PC-9 (cell line): ENCODE measurements at regions not wholly inside any gene's neighbourhood (a gene's known extent, or its start where the extent isn't known, plus 50 kb on each side); places are given as distances from the start of the nearest gene placed in this dataset.

Experiments
- BruUV-seq: library from RNA; stranded (reverse); fragments of 400-500 nt; replicated peaks from 2 replicates; lab custom pipeline; 2021; lab: Mats Ljungman, UMichigan
- CTCF ChIA-PET: fragments of 300-600 bp; sonication (Branson Sonifier 250); formaldehyde crosslinking; loops from one replicate; lab custom pipeline; 2022; ENCODE audit warnings: antibody characterized with exemption; lab: Charles Lee
- POLR2A ChIA-PET: fragments of 300-600 bp; sonication (Branson Sonifier 250); formaldehyde crosslinking; loops from one replicate; lab custom pipeline; 2022; ENCODE audit warnings: antibody characterized with exemption; ENCODE audit not compliant: unreplicated experiment; lab: Charles Lee
- DNase-seq, 2 experiments: peaks; one replicate each; pipeline versions ENCODE4 v3.0.0 to v3.0.0-alpha.2; 2015 to 2022; ENCODE audit warnings: mixed read lengths in 1 of 2
- H2AFZ ChIP-seq: fragments of 200-600 bp; sonication (generic); 2 replicates; pipeline ENCODE4 v1.8.1; 2017; ENCODE audit warnings: antibody characterized with exemption
- H3F3A ChIP-seq: fragments of 200-600 bp; sonication (generic); 2 replicates; pipeline ENCODE4 v1.8.1; 2017; ENCODE audit warnings: antibody characterized with exemption, mild to moderate bottlenecking, low read depth; ENCODE audit not compliant: insufficient read depth
- H3K27ac ChIP-seq: fragments of 200-600 bp; sonication (generic); 2 replicates; pipeline ENCODE4 v1.6.1; 2016; ENCODE audit warnings: mixed run types
- H3K27me3 ChIP-seq: fragments of 200-600 bp; sonication (generic); 2 replicates; pipeline ENCODE4 v1.6.1; 2016; ENCODE audit warnings: low read depth, mixed run types; ENCODE audit not compliant: insufficient read depth
- H3K36me3 ChIP-seq: fragments of 200-600 bp; sonication (generic); 2 replicates; pipeline ENCODE4 v1.6.1; 2016; ENCODE audit warnings: low read depth, mixed run types
- H3K4me1 ChIP-seq: fragments of 200-600 bp; sonication (generic); replicated peaks from 2 replicates; pipeline ENCODE4 v1.6.1; 2016; ENCODE audit warnings: mixed run types; ENCODE audit not compliant: insufficient read depth
- H3K4me2 ChIP-seq: fragments of 200-600 bp; sonication (generic); 2 replicates; pipeline ENCODE4 v1.6.1; 2017; ENCODE audit warnings: mixed run types
- H3K4me3 ChIP-seq: fragments of 200-600 bp; sonication (generic); 2 replicates; pipeline ENCODE4 v1.6.1; 2016; ENCODE audit warnings: mixed run types
- H3K79me2 ChIP-seq: fragments of 200-600 bp; sonication (generic); 2 replicates; pipeline ENCODE4 v1.6.1; 2017; ENCODE audit warnings: low read depth, mixed run types
- H3K9me2 ChIP-seq: fragments of 200-600 bp; sonication (generic); 2 replicates; pipeline ENCODE4 v1.8.1; 2017; ENCODE audit warnings: mild to moderate bottlenecking; ENCODE audit not compliant: insufficient read depth
- H3K9me3 ChIP-seq: fragments of 200-600 bp; sonication (generic); 2 replicates; pipeline ENCODE4 v1.8.1; 2016; ENCODE audit warnings: low read depth; ENCODE audit not compliant: insufficient read depth
- H4K20me1 ChIP-seq: fragments of 200-600 bp; sonication (generic); 2 replicates; pipeline ENCODE4 v1.8.1; 2017; ENCODE audit not compliant: insufficient read depth
- EZH2 ChIP-seq: fragments of 200-600 bp; sonication (generic); IDR thresholded peaks from 2 replicates; pipeline ENCODE4 v1.8.0; 2017; ENCODE audit warnings: antibody characterized with exemption, low read depth
- intact Hi-C: fragments of 100-400 bp; cut with micrococcal nuclease; formaldehyde crosslinking; loops from one replicate; pipeline ENCODE4 v1.10.0; 2022; ENCODE audit not compliant: unreplicated experiment
- TF ChIP-seq, protein P1 (sequence below): fragments of 200-600 bp; sonication (generic); conservative IDR thresholded peaks from 2 replicates; pipeline ENCODE4 v1.6.1; 2017; ENCODE audit warnings: mixed run types, antibody characterized with exemption, mild to moderate bottlenecking, moderate library complexity

GRCh38 chr1:83497563-83497962 is 501.4 kb downstream of the TTLL7 start:
- no TSS peak for BruUV-seq
- TF ChIP-seq EZH2: no peak
- TF ChIP-seq, protein P1, sequence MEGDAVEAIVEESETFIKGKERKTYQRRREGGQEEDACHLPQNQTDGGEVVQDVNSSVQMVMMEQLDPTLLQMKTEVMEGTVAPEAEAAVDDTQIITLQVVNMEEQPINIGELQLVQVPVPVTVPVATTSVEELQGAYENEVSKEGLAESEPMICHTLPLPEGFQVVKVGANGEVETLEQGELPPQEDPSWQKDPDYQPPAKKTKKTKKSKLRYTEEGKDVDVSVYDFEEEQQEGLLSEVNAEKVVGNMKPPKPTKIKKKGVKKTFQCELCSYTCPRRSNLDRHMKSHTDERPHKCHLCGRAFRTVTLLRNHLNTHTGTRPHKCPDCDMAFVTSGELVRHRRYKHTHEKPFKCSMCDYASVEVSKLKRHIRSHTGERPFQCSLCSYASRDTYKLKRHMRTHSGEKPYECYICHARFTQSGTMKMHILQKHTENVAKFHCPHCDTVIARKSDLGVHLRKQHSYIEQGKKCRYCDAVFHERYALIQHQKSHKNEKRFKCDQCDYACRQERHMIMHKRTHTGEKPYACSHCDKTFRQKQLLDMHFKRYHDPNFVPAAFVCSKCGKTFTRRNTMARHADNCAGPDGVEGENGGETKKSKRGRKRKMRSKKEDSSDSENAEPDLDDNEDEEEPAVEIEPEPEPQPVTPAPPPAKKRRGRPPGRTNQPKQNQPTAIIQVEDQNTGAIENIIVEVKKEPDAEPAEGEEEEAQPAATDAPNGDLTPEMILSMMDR: peak; percentile 31; the same call in 1 of the 2 replicates

DNA sequence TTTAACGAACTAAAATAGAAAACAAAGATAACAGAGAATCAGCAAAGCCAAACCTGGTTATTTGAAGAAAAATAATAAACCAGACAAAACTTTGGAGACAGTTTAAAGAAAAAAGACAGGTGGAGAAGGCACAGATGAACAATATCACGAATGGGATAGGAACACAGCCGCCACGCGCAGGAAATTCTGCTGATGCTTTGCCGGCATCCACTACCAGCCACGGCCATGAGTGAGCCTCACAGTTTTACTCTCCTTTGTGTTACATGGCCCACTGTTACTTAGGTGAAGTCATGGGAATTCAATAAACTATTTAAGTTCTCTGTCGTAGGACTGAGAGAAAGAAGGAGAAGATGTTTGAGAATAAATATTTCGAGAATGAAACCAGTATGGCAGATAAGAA is 503.4 kb downstream of the TTLL7 start:
- BruUV-seq: no TSS peak
- Histone ChIP-seq H3K27me3 (no peaks in the 10 kb centered on the region), H3K79me2 (no peaks in the 10 kb centered on the region), H2AFZ (no peak overlapping the region), H3K9me2 (no peaks in the 10 kb centered on the region), H3K4me2 (no peak overlapping the region), H3K4me3 (no peak overlapping the region), H3K9me3 (no peaks in the 10 kb centered on the region), H3K36me3 (no peaks in the 10 kb centered on the region), H3K27ac (no peak overlapping the region), H4K20me1 (no peaks in the 10 kb centered on the region), H3F3A (no peaks in the 10 kb centered on the region), H3K4me1 (0 out of 2 replicates have a peak, but pooled peaks cover under 1% of the 10 kb centered on the region)
- ChIA-PET POLR2A (no interaction called here), CTCF (no interaction called here)
- TF ChIP-seq, protein P1: no peak
- no peak for TF ChIP-seq EZH2
- no peak for DNase-seq
- intact Hi-C loops: no loop called here

More at GRCh38 chr1:83497563-83497962, 501.4 kb downstream of the TTLL7 start:
- no peak for DNase-seq
- Histone ChIP-seq H3K79me2 (no peaks in the 10 kb centered on the region), H3K4me1 (peaks cover 6% of the 10 kb centered on the region; the same call in 1 of the 2 replicates), H3F3A (no peaks in the 10 kb centered on the region), H3K9me3 (no peaks in the 10 kb centered on the region), H3K9me2 (no peaks in the 10 kb centered on the region), H3K36me3 (no peaks in the 10 kb centered on the region), H3K27me3 (no peaks in the 10 kb centered on the region), H3K27ac (no peak overlapping the region), H3K4me3 (no peak overlapping the region), H3K4me2 (no peak overlapping the region), H2AFZ (no peak overlapping the region), H4K20me1 (no peaks in the 10 kb centered on the region)
- CTCF ChIA-PET: no interaction called here
- intact Hi-C loops: no loop called here
- POLR2A ChIA-PET: no interaction called here

GRCh38 chr1:83493633-83494032 is 505.3 kb downstream of the TTLL7 start:
- Histone ChIP-seq H3K4me1 (no peaks in the 10 kb centered on the region), H3K9me3 (no peaks in the 10 kb centered on the region), H3F3A (no peaks in the 10 kb centered on the region), H3K4me3 (no peak overlapping the region), H3K9me2 (no peaks in the 10 kb centered on the region), H3K79me2 (no peaks in the 10 kb centered on the region), H3K36me3 (no peaks in the 10 kb centered on the region), H3K4me2 (no peak overlapping the region), H2AFZ (no peak overlapping the region), H4K20me1 (no peaks in the 10 kb centered on the region), H3K27me3 (no peaks in the 10 kb centered on the region), H3K27ac (no peak overlapping the region)
- no peak for DNase-seq
- intact Hi-C loops: no loop called here
- ChIA-PET CTCF (no interaction called here), POLR2A (no interaction called here)
- no TSS peak for BruUV-seq
- no peak for TF ChIP-seq EZH2
- TF ChIP-seq, protein P1: no peak
